GM23248 (cell line): ENCODE measurements at regions not wholly inside any gene's neighbourhood (a gene's known extent, or its start where the extent isn't known, plus 50 kb on each side); places are given as distances from the start of the nearest gene placed in this dataset.

Source experiments
- EZH2 ChIP-seq: fragments of 200-600 bp; sonication (generic); IDR thresholded peaks from 2 replicates; pipeline ENCODE4 v1.6.1; 2018; ENCODE audit warnings: antibody characterized with exemption, mild to moderate bottlenecking; ENCODE audit not compliant: insufficient read depth, poor library complexity, severe bottlenecking
- EZH2phosphoT487 ChIP-seq: fragments of 200-600 bp; sonication (generic); IDR thresholded peaks from 2 replicates; pipeline ENCODE4 v1.6.1; 2018; ENCODE audit warnings: antibody characterized with exemption, moderate library complexity, mild to moderate bottlenecking, low read depth; ENCODE audit not compliant: insufficient read depth

DNA sequence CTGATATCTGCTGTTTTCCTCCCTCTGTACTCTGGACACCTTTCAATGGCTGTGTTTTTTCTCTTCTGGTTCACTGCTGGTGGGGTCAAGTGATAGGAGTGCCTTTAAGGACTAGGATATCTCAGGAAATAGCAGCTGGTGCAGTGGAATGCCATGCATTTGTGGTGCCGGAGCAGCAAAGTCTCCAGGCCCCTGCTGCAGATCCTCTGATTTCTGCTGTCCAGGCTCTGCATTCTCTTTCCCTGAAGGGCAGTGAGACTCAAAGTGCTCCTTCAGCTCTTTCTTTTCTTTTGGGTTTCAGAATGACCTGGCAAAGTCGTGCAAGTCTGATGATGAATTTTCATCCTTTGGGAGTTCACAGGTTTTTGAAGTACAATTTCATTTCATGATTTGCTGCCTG is 774.3 kb downstream of the FAM181B start:
- no peak for TF ChIP-seq EZH2
- TF ChIP-seq EZH2phosphoT487 = no peak
